ENCODE measurements at regions not wholly inside any gene's neighbourhood (a gene's known extent, or its start where the extent isn't known, plus 50 kb on each side); places are given as distances from the start of the nearest gene placed in this dataset.
"Not testable (repeated sequence)": the region's sequence is repeated elsewhere in the genome, so short reads cannot be mapped to it uniquely, and the experiment has no call there.

DNA sequence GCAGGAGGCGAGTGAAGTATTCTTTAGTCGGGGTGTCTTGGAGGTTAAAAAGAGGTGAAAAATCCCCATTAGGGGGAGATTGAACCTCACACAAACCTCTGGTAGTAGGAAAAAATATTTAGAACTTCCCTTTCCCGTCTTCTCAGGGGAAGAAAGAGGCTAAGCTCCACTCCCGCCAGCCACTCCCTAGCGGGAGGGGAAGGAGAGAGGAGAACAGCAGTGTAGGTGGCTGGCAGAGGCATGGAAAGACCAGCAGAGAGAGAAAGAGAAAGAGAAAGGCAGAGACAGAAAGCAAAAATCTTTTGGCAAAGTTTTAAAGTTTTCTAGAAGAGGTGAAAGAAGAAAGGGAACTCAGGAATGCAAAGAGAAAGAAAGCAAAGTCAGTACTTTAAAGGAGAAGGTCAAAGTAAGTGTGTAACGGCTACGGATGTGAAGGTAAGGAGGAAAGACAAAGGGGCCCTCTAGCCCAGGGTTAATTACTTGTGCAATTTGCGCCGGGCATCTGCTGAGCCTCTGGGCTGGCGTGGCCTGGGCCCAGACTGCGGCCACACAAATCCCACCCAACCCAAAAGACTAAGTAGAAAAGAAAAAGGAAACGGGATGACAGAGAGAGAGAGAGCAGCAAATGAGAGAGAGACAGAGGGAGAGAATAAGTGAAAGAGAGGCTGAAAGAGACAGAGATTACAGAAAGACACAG lies 72.3 kb upstream of the ZNF746 start:
- DNase-seq (ENCODE audit: low read depth in 4 of 4, low spot score in 2 of 4): no peak

- DNase-seq (ENCODE audit: low read depth in 4 of 4, low spot score in 2 of 4): no peak
Measured at GRCh38 chr7:149569025-149569725, 71.6 kb upstream of the ZNF746 start.

DNA sequence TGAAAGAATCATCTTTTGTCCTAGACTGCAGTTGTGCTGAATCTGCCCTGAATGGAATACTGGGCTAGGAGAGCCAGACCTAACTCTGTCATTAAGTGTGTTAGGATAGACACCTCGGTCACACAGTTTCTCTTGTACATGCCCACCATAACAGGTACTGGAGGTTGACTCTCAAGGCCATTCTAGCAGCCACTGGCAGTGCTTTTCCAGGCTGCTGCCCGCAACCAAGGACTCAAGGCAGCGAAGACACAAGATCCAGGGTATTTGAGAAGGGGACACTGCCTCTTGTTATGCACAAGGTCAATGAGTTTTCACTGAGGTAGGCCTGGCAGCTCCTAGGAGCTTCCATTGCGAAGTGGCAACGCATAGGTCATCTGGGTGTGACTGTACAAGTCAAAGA lies 70.6 kb upstream of the ZNF746 start:
- DNase-seq (ENCODE audit: low read depth in 4 of 4, low spot score in 2 of 4): no peak

GRCh38 chr7:149566103-149566502 lies 68.5 kb upstream of the ZNF746 start:
- DNase-seq (ENCODE audit: low read depth in 4 of 4, low spot score in 2 of 4): no peak

DNA sequence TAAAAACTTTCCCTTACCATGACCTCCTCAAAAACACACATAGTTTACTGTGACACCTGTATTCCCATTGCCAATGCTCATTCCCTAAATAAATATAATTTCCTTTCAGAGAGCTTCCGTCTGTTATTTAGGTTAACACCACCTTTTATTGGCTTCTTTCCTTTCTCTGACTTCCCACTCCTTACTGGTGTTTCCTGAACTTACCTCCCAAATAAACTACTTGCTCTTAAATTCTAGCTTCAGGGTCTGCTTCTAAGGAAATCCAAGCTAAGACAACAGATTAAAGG lies 67.4 kb upstream of the ZNF746 start:
- DNase-seq (ENCODE audit: low read depth in 4 of 4, low spot score in 2 of 4): no peak

DNA sequence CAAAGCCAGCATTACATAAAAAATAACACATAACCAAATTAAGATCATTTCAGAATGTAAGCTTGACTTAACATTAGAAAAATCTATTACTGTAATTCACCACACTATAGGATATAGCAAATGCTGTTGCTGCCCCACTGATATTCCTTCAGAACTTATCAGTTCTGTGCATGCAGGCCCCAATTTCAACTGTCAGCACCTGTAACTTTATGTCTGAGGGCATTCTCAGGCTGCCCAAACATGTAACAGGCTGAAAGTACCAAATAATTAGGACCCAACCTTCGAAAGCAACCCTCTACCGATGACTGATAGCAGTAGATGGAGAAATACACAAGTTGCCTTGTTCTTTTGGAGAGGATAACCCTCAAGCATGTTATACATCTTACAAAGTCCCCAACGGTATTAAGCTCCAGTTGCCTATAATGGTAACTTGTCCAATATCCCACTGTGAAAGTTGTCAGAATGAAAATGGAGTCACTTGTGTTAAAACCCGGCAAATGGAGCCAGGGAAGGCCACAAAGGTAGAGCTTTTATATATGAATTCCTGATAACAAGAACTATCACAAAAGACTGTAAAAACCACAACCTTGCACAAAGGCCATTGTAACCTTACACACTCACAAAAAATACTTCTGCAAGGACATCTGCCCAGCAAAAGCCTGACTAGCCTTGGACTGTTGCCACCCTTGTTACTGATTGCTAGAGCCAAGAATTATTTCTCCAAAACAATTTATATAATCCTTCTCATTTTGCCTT lies 66.9 kb upstream of the ZNF746 start:
- DNase-seq (ENCODE audit: low read depth in 4 of 4, low spot score in 2 of 4): no peak

GRCh38 chr7:149562602-149563001 lies 65.0 kb upstream of the ZNF746 start:
- DNase-seq (ENCODE audit: low read depth in 4 of 4, low spot score in 2 of 4): no peak

DNA sequence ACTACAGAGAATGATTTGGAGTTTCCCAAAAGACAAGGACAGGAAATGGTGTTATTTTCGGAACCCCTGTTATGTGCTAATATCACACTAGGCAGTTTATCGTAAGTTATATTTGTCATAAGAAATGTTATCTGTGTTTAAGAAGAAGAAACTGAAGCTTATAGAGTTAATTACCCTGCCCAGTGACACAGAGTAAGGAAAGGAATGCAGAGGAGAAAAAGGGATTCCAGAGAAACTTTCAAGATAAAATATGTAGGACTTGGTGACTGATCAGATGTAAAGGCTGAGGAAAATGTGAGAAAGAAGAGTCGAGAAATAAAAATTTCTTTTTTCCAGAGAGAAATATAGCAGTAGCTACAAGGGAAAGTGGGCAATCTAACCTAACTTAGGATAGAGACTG lies 63.5 kb upstream of the ZNF746 start:
- DNase-seq (ENCODE audit: low read depth in 4 of 4, low spot score in 2 of 4): no peak

DNA sequence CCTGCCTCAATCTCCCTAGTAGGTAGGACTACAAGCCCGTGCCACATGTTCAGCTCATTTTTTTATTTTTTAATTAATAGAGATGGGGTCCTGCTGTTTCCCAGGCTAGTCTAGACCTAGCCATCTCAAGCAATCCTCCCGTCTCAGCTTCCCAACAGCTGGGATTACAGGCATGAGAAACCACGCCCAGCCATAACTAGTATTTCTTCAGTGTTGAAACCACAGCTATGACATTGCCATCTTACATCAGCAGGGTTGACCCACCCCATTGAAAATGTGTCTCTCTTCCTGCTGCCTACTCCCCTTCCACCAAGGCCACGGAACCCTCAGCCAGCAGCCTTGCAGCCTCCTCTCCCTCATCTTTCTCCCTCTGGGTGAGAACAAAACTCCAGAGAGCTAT lies 62.1 kb upstream of the ZNF746 start:
- DNase-seq (ENCODE audit: low read depth in 4 of 4, low spot score in 2 of 4): no peak

- DNase-seq (ENCODE audit: low read depth in 4 of 4, low spot score in 2 of 4): no peak
Measured at GRCh38 chr7:149558149-149558861, 60.7 kb upstream of the ZNF746 start.

DNA sequence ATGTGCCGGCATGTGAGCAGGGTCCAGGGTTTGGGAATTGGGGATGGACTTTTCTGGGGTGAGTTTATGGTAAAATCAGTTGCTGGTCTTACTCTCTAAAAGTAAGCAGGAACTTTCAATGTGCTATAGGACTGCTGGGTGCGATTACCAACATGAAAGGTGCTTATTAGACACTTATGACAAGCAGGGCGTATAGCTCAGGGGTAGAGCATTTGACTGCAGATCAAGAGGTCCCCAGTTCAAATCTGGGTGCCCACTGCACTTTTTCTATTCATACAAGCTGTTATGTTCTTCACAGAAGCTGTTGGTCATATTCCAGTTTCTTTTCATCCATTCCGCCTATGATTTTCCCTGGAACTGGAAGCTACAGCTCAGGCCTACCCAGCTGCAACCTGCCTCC lies 58.9 kb upstream of the ZNF746 start:
- DNase-seq (ENCODE audit: low read depth in 4 of 4, low spot score in 2 of 4): not testable (repeated sequence)

GRCh38 chr7:149554821-149555220 lies 57.2 kb upstream of the ZNF746 start:
- DNase-seq (ENCODE audit: low read depth in 4 of 4, low spot score in 2 of 4): not testable (repeated sequence)

DNA sequence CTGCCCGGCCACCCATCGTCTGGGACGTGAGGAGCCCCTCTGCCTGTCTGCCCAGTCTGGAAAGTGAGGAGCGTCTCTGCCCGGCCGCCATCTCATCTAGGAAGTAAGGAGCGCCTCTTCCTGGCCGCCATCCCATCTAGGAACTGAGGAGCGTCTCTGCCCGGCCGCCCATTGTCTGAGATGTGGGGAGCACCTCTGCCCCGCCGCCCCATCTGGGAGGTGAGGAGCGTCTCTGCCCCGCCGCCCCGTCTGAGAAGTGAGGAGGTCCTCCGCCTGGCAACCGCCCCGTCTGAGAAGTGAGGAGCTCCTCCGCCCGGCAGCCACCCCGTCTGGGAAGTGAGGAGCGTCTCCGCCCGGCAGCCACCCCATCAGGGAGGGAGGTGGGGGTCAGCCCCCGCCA lies 56.4 kb upstream of the ZNF746 start:
- not testable (repeated sequence) for DNase-seq (ENCODE audit: low read depth in 4 of 4, low spot score in 2 of 4)

- no peak for DNase-seq (ENCODE audit: low read depth in 4 of 4, low spot score in 2 of 4)
Measured at GRCh38 chr7:149552799-149553198, 55.2 kb upstream of the ZNF746 start.

Data from left renal cortex interstitium (tissue), 4 donors.